GM23338 (cell line): ENCODE measurements at regions not wholly inside any gene's neighbourhood (a gene's known extent, or its start where the extent isn't known, plus 50 kb on each side); places are given as distances from the start of the nearest gene placed in this dataset.

ENCODE experiments used
- ATAC-seq: fragments of 200-7000 bp; cut with Tn5 transposase; 3 replicates; pipeline ENCODE4 v1.9.1; 2020
- DNase-seq: peaks from one replicate; pipeline ENCODE4 v3.0.0-alpha.2; 2015; ENCODE audit warnings: low spot score
- H2AFZ ChIP-seq: fragments of 200-600 bp; sonication (generic); 2 replicates; pipeline ENCODE4 v1.8.0; 2016; ENCODE audit warnings: antibody characterized with exemption, mild to moderate bottlenecking, moderate library complexity
- H3F3A ChIP-seq: fragments of 200-600 bp; sonication (generic); replicated peaks from 2 replicates; pipeline ENCODE4 v1.8.0; 2017; ENCODE audit warnings: antibody characterized with exemption, mixed run types, low read depth
- H3K27ac ChIP-seq: fragments of 200-600 bp; sonication (generic); 2 replicates; pipeline ENCODE4 v1.6.1; 2016; ENCODE audit warnings: low read depth
- H3K27me3 ChIP-seq: fragments of 200-600 bp; sonication (generic); 2 replicates; pipeline ENCODE4 v1.8.0; 2016; ENCODE audit warnings: mild to moderate bottlenecking, mixed run types, moderate library complexity; ENCODE audit not compliant: insufficient read depth
- H3K36me3 ChIP-seq: fragments of 200-600 bp; sonication (generic); 2 replicates; pipeline ENCODE4 v1.8.0; 2016; ENCODE audit warnings: mild to moderate bottlenecking; ENCODE audit not compliant: insufficient read depth
- H3K4me1 ChIP-seq: fragments of 200-600 bp; sonication (generic); 2 replicates; pipeline ENCODE4 v1.8.0; 2016; ENCODE audit warnings: mild to moderate bottlenecking, moderate library complexity; ENCODE audit not compliant: insufficient read depth
- H3K4me2 ChIP-seq: fragments of 200-600 bp; sonication (generic); 2 replicates; pipeline ENCODE4 v1.7.1; 2017; ENCODE audit warnings: mixed run types
- H3K4me3 ChIP-seq: fragments of 200-600 bp; sonication (generic); 2 replicates; pipeline ENCODE4 v1.6.1; 2016; ENCODE audit warnings: mixed run types
- H3K79me2 ChIP-seq: fragments of 200-600 bp; sonication (generic); replicated peaks from 2 replicates; pipeline ENCODE4 v1.8.0; 2017; ENCODE audit warnings: mild to moderate bottlenecking; ENCODE audit not compliant: insufficient read depth
- H3K9me2 ChIP-seq: fragments of 200-600 bp; sonication (generic); 2 replicates; pipeline ENCODE4 v1.8.0; 2017; ENCODE audit not compliant: insufficient read depth
- H4K20me1 ChIP-seq: fragments of 200-600 bp; sonication (generic); replicated peaks from 2 replicates; pipeline ENCODE4 v1.8.0; 2017; ENCODE audit warnings: mild to moderate bottlenecking; ENCODE audit not compliant: insufficient read depth
- H3K27ac Mint-ChIP-seq: 2 replicates; pipeline ENCODE4 v1.8.0; 2020; ENCODE audit warnings: inconsistent platforms, mild to moderate bottlenecking, moderate library complexity, mixed read lengths
- H3K27me3 Mint-ChIP-seq: 3 replicates; pipeline ENCODE4 v1.8.0; 2022; ENCODE audit warnings: low read depth, mild to moderate bottlenecking, moderate library complexity, mixed read lengths, inconsistent platforms; ENCODE audit not compliant: insufficient read depth, poor library complexity
- H3K36me3 Mint-ChIP-seq: 3 replicates; pipeline ENCODE4 v1.8.0; 2021; ENCODE audit warnings: low read depth, mild to moderate bottlenecking, inconsistent platforms, moderate library complexity, mixed read lengths
- H3K4me1 Mint-ChIP-seq: 3 replicates; pipeline ENCODE4 v1.8.0; 2020; ENCODE audit warnings: mild to moderate bottlenecking, inconsistent platforms, mixed read lengths
- H3K4me3 Mint-ChIP-seq: 3 replicates; pipeline ENCODE4 v1.8.0; 2021; ENCODE audit warnings: moderate library complexity, mild to moderate bottlenecking, inconsistent platforms, mixed read lengths
- H3K9me3 Mint-ChIP-seq: 3 replicates; pipeline ENCODE4 v1.8.0; 2020; ENCODE audit warnings: moderate library complexity, mild to moderate bottlenecking, inconsistent platforms, mixed read lengths
- CREB1 ChIP-seq: fragments of 250-450 bp; sonication (Bioruptor Pico); IDR thresholded peaks from 2 replicates; pipeline ENCODE4 v1.5.0; 2020; ENCODE audit warnings: low read depth, mild to moderate bottlenecking, moderate library complexity
- POLR2AphosphoS5 ChIP-seq: IDR thresholded peaks from 2 replicates; pipeline ENCODE4 v1.6.1; 2016; ENCODE audit warnings: antibody characterized with exemption, low read depth
- STAT1 ChIP-seq: IDR thresholded peaks from one replicate; pipeline ENCODE4 v1.6.1; 2016; ENCODE audit warnings: antibody characterized with exemption; ENCODE audit not compliant: unreplicated experiment
- ZNF114 ChIP-seq: fragments of 250-450 bp; sonication (Bioruptor Pico); IDR thresholded peaks from 2 replicates; pipeline ENCODE4 v1.5.0; 2020; ENCODE audit warnings: mild to moderate bottlenecking, moderate library complexity
- ZNF462 ChIP-seq: fragments of 250-450 bp; sonication (Bioruptor Pico); IDR thresholded peaks from 2 replicates; pipeline ENCODE4 v1.5.0; 2020; ENCODE audit warnings: mild to moderate bottlenecking, moderate library complexity

DNA sequence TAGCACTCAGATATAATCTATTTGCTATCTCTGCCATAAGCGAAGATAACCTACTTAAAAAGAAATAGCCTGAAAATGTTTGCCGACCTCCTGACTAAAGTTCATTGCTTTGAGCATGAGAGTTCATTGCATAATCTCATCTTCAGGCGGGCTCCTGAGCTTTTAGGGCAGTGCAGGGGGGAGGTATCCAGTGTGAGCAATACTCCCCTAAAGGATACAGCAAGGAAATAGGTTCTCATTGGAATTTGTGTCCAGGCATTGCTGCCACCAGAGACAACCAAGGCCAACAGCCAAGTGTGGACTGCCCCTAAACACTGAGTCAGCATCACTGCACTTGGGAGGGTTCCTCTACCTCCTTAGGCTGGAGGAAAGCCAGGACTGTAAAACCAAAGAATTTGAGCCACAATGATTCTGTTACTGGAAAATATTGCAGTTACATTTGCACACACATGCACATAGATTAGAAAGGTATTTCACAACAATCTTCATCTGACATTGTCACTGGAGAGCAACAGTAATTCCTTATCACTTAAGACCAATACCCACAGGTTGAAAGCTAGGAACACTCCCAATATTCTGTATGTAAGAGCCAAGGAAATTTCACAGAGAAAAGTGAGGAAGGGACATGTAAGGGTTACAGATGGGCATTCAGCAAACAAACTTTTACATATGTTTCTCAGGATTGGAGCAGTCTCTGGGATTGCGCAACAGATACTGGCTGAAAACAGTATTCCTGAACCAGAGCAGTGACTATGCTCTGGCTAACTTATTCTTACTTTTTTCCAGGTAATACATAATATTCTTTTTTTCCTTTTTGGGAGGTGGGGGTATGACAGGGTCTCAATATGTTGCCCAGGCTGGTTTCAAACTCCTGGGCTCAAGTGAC, 98.6 kb upstream of the TLE1 start (continued):
- TF ChIP-seq ZNF462 (CRISPR knock-in tag) (no peak), STAT1 (no peak), CREB1 (CRISPR knock-in tag) (no peak), POLR2AphosphoS5 (no peak)

DNA sequence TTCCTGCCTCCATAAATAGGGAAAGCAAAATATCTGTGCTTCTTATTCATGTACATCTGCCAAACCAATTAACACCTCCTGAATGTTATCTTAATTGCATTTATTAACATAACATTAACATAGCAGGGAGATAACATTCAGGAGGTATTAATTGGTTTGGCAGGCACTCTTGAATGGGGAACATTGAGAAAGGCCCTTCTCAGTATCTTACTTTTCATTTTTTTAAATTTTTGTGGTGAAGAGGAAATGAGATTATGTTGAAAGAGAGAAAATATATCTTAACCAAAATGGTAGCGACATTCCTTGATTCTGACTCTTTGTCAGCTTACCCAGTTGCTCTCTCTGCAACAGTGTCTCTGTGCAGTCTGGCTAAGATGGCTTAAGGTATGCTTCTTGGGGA, 100.4 kb upstream of the TLE1 start:
- no peak overlapping the region for H3K27ac Mint-ChIP-seq
- no peaks in the 10 kb centered on the region; the same call in 1 of the 2 replicates for H3K9me2 ChIP-seq
- TF ChIP-seq STAT1 (no peak), ZNF114 (CRISPR knock-in tag) (no peak)
- no peak for DNase-seq
- no peak overlapping the region for H3K4me3 Mint-ChIP-seq
- H2AFZ ChIP-seq: no peak overlapping the region
- no peaks in the 10 kb centered on the region for H3K27me3 ChIP-seq
- H3K36me3 Mint-ChIP-seq: no peaks in the 10 kb centered on the region
- H3K36me3 ChIP-seq: no peaks in the 10 kb centered on the region
- no peak for ATAC-seq
- no peak overlapping the region for H3K4me2 ChIP-seq
- no peaks in the 10 kb centered on the region for H4K20me1 ChIP-seq
- no peaks in the 10 kb centered on the region for H3K79me2 ChIP-seq
- H3K9me3 Mint-ChIP-seq: no peaks in the 10 kb centered on the region; the same call in 2 of the 3 replicates
- no peaks in the 10 kb centered on the region; the same call in 1 of the 2 replicates for H3K4me1 ChIP-seq
- H3K4me1 Mint-ChIP-seq: no peaks in the 10 kb centered on the region; the same call in 2 of the 3 replicates
- H3F3A ChIP-seq: no peaks in the 10 kb centered on the region
- H3K4me3 ChIP-seq: no peak overlapping the region
- peaks cover 7% of the 10 kb centered on the region for H3K27me3 Mint-ChIP-seq
- H3K27ac ChIP-seq: no peak overlapping the region
